K562 (cell line): ENCODE measurements at regions not wholly inside any gene's neighbourhood (a gene's known extent, or its start where the extent isn't known, plus 50 kb on each side); places are given as distances from the start of the nearest gene placed in this dataset.

Experiments used
- ARID1B ChIP-seq: fragments of 450-650 bp; IDR thresholded peaks from 2 replicates; pipeline ENCODE4 v1.6.1; 2016; ENCODE audit warnings: antibody characterized with exemption, mild to moderate bottlenecking, inconsistent platforms
- ATF4 ChIP-seq: fragments of 450-650 bp; formaldehyde crosslinking; IDR thresholded peaks from 2 replicates; pipeline ENCODE4 v1.4.0; 2022; ENCODE audit warnings: mild to moderate bottlenecking, moderate library complexity
- CBFA2T3 ChIP-seq: fragments of 450-650 bp; IDR thresholded peaks from 2 replicates; pipeline ENCODE4 v1.6.1; 2017
- CREB5 ChIP-seq: fragments of 250-450 bp; sonication (Bioruptor Pico); IDR thresholded peaks from 2 replicates; pipeline ENCODE4 v1.5.0; 2020; ENCODE audit warnings: mild to moderate bottlenecking
- GABPB1 ChIP-seq: sonication (generic); formaldehyde crosslinking; IDR thresholded peaks from 2 replicates; pipeline ENCODE4 v1.8.0; 2022; ENCODE audit warnings: mild to moderate bottlenecking, missing genetic modification reagents
- GTF2A2 ChIP-seq: IDR thresholded peaks from 2 replicates; pipeline ENCODE4 v1.6.1; 2016; ENCODE audit warnings: mild to moderate bottlenecking, missing genetic modification characterization, missing compliant biosample characterization
- HMGN3 ChIP-seq: IDR thresholded peaks from 2 replicates; pipeline ENCODE4 v1.6.1; 2011; ENCODE audit warnings: borderline replicate concordance, low read depth, mild to moderate bottlenecking, mixed read lengths, low read length; ENCODE audit not compliant: insufficient read length; ENCODE audit errors: extremely low read depth
- LEF1 ChIP-seq: fragments of 450-650 bp; IDR thresholded peaks from 2 replicates; pipeline ENCODE4 v1.6.1; 2016; ENCODE audit warnings: mild to moderate bottlenecking
- MEIS2 ChIP-seq: fragments of 450-650 bp; IDR thresholded peaks from 2 replicates; pipeline ENCODE4 v1.6.1; 2014; ENCODE audit warnings: mild to moderate bottlenecking; ENCODE audit not compliant: partially characterized antibody
- PATZ1 ChIP-seq: fragments of 250-450 bp; sonication (Bioruptor Pico); IDR thresholded peaks from 2 replicates; pipeline ENCODE4 v1.5.0; 2020; ENCODE audit warnings: mild to moderate bottlenecking, borderline replicate concordance
- PKNOX1 ChIP-seq: fragments of 450-650 bp; IDR thresholded peaks from 2 replicates; pipeline ENCODE4 v1.6.1; 2016
- TAF15 ChIP-seq: fragments of 200-400 bp; formaldehyde crosslinking; IDR thresholded peaks from 2 replicates; pipeline ENCODE4 v1.6.1; 2017; ENCODE audit warnings: mild to moderate bottlenecking, low read depth, low read length, moderate library complexity
- TCF7 ChIP-seq: sonication (generic); IDR thresholded peaks from 2 replicates; pipeline ENCODE4 v1.6.1; 2016; ENCODE audit warnings: antibody characterized with exemption, borderline replicate concordance
- ZBTB2 ChIP-seq: fragments of 450-650 bp; IDR thresholded peaks from 2 replicates; pipeline ENCODE4 v1.6.1; 2016; ENCODE audit warnings: antibody characterized with exemption
- ZNF830 ChIP-seq: fragments of 250-450 bp; sonication (Bioruptor Pico); IDR thresholded peaks from 2 replicates; pipeline ENCODE4 v1.5.0; 2021; ENCODE audit warnings: mild to moderate bottlenecking
- TF ChIP-seq, protein P1 (sequence below): sonication (generic); formaldehyde crosslinking; IDR thresholded peaks from 2 replicates; pipeline ENCODE4 v1.8.0; 2022; ENCODE audit warnings: missing genetic modification reagents, mild to moderate bottlenecking, moderate library complexity, borderline replicate concordance
- TF ChIP-seq, protein P2 (sequence below): sonication (generic); formaldehyde crosslinking; IDR thresholded peaks from 2 replicates; pipeline ENCODE4 v1.8.1; 2022; ENCODE audit warnings: missing genetic modification reagents
- TF ChIP-seq, protein P3 (sequence below), 2 experiments: fragments of 450-650 bp; IDR thresholded peaks; 2 replicates each; pipeline ENCODE4 v1.6.1; 2016

DNA sequence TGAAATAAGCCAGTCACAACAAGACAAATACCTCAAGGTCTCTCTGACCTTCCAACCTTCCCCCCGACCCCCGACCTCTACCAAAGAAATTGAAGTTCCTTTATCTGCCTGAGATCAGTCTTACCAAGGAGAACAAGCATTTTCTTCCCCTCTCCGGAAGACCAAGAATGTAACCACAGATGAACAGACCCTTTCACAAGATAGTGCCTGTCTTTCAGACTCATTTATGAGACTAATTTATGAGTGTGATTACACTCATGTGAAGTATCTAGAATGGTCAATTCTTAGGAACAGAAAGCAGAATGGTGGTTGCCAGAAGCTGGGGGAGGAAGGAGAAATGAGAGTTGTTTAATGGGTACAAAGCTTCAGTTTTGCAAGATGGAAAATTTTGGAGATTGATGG lies 108.9 kb upstream of the MKLN1 start (continued):
- TF ChIP-seq, protein P1, sequence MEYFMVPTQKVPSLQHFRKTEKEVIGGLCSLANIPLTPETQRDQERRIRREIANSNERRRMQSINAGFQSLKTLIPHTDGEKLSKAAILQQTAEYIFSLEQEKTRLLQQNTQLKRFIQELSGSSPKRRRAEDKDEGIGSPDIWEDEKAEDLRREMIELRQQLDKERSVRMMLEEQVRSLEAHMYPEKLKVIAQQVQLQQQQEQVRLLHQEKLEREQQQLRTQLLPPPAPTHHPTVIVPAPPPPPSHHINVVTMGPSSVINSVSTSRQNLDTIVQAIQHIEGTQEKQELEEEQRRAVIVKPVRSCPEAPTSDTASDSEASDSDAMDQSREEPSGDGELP (CRISPR knock-in tag) = no peak
- TF ChIP-seq TAF15 (no peak), PATZ1 (no peak), ATF4 (CRISPR knock-in tag) (no peak), ARID1B (peak; percentile 17; the same call in 1 of the 2 replicates), PKNOX1 (peak; percentile 58), HMGN3 (no peak), CBFA2T3 (0 out of 2 replicates have a peak, but pooled peaks have one; percentile 12), TCF7 (no peak), GABPB1 (no peak), GTF2A2 (no peak), ZBTB2 (no peak), ZNF830 (CRISPR knock-in tag) (no peak), MEIS2 (peak; percentile 73), LEF1 (no peak), CREB5 (CRISPR knock-in tag) (no peak)
- TF ChIP-seq, protein P2, sequence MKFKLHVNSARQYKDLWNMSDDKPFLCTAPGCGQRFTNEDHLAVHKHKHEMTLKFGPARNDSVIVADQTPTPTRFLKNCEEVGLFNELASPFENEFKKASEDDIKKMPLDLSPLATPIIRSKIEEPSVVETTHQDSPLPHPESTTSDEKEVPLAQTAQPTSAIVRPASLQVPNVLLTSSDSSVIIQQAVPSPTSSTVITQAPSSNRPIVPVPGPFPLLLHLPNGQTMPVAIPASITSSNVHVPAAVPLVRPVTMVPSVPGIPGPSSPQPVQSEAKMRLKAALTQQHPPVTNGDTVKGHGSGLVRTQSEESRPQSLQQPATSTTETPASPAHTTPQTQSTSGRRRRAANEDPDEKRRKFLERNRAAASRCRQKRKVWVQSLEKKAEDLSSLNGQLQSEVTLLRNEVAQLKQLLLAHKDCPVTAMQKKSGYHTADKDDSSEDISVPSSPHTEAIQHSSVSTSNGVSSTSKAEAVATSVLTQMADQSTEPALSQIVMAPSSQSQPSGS = no peak
- TF ChIP-seq, protein P3, sequence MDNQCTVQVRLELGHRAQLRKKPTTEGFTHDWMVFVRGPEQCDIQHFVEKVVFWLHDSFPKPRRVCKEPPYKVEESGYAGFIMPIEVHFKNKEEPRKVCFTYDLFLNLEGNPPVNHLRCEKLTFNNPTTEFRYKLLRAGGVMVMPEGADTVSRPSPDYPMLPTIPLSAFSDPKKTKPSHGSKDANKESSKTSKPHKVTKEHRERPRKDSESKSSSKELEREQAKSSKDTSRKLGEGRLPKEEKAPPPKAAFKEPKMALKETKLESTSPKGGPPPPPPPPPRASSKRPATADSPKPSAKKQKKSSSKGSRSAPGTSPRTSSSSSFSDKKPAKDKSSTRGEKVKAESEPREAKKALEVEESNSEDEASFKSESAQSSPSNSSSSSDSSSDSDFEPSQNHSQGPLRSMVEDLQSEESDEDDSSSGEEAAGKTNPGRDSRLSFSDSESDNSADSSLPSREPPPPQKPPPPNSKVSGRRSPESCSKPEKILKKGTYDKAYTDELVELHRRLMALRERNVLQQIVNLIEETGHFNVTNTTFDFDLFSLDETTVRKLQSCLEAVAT (IDR thresholded peaks at IDR 0.05) = no peak
